ES-I3 (cell line): ENCODE measurements at regions not wholly inside any gene's neighbourhood (a gene's known extent, or its start where the extent isn't known, plus 50 kb on each side); places are given as distances from the start of the nearest gene placed in this dataset.
"Not testable (repeated sequence)": the region's sequence is repeated elsewhere in the genome, so short reads cannot be mapped to it uniquely, and the experiment has no call there.

Experiments
- H3K36me3 ChIP-seq: 2 replicates; pipeline ENCODE4 v1.6.1; 2013; ENCODE audit warnings: mild to moderate bottlenecking, low read length, control low read depth, moderate library complexity; ENCODE audit not compliant: insufficient read depth
- H3K4me1 ChIP-seq: 2 replicates; pipeline ENCODE4 v1.6.1; 2013; ENCODE audit warnings: mild to moderate bottlenecking, control low read depth, low read length; ENCODE audit not compliant: insufficient read depth
- H3K9ac ChIP-seq: 2 replicates; pipeline ENCODE4 v1.6.1; 2013; ENCODE audit warnings: low read depth, mild to moderate bottlenecking, low read length, moderate library complexity
- H3K9me3 ChIP-seq: 2 replicates; pipeline ENCODE4 v1.6.1; 2013; ENCODE audit warnings: mild to moderate bottlenecking, low read length, moderate library complexity; ENCODE audit not compliant: control insufficient read depth, insufficient read depth

- no peaks in the 10 kb centered on the region for H3K36me3 ChIP-seq
- no peaks in the 10 kb centered on the region; the same call in 1 of the 2 replicates for H3K4me1 ChIP-seq
- H3K9me3 ChIP-seq, result no peaks in the 10 kb centered on the region
- H3K9ac ChIP-seq, result no peak overlapping the region
Measured at GRCh38 chr12:116368196-116369194, 91.0 kb upstream of the MED13L start.

GRCh38 chr12:116370004-116370404, 92.5 kb upstream of the MED13L start:
- Histone ChIP-seq H3K9me3 (no peaks in the 10 kb centered on the region), H3K9ac (no peak overlapping the region), H3K4me1 (no peaks in the 10 kb centered on the region; the same call in 1 of the 2 replicates), H3K36me3 (no peaks in the 10 kb centered on the region)

- no peak overlapping the region for H3K9ac ChIP-seq
- no peaks in the 10 kb centered on the region for H3K9me3 ChIP-seq
- H3K36me3 ChIP-seq, result no peaks in the 10 kb centered on the region
- H3K4me1 ChIP-seq, result peaks cover 5% of the 10 kb centered on the region
Measured at GRCh38 chr12:116370886-116371580, 93.5 kb upstream of the MED13L start.

GRCh38 chr12:116372815-116373214, 95.3 kb upstream of the MED13L start:
- Histone ChIP-seq H3K4me1 (peaks cover 13% of the 10 kb centered on the region), H3K9me3 (no peaks in the 10 kb centered on the region), H3K36me3 (no peaks in the 10 kb centered on the region), H3K9ac (no peak overlapping the region)

- H3K9me3 ChIP-seq, result no peaks in the 10 kb centered on the region
- H3K4me1 ChIP-seq, result peaks cover 13% of the 10 kb centered on the region
- H3K36me3 ChIP-seq, result no peaks in the 10 kb centered on the region
- H3K9ac ChIP-seq, result no peak overlapping the region
Measured at GRCh38 chr12:116373572-116374206, 96.2 kb upstream of the MED13L start.

- Histone ChIP-seq H3K9me3 (no peaks in the 10 kb centered on the region), H3K36me3 (no peaks in the 10 kb centered on the region), H3K4me1 (peaks cover 13% of the 10 kb centered on the region), H3K9ac (no peak overlapping the region)
Measured at GRCh38 chr12:116374207-116374606, 96.7 kb upstream of the MED13L start.

- Histone ChIP-seq H3K9ac (no peak overlapping the region), H3K36me3 (no peaks in the 10 kb centered on the region), H3K4me1 (peaks cover 13% of the 10 kb centered on the region), H3K9me3 (no peaks in the 10 kb centered on the region)
Measured at GRCh38 chr12:116375278-116375842, 97.9 kb upstream of the MED13L start.

- Histone ChIP-seq H3K9me3 (no peaks in the 10 kb centered on the region), H3K9ac (no peak overlapping the region), H3K4me1 (peaks cover 21% of the 10 kb centered on the region), H3K36me3 (no peaks in the 10 kb centered on the region)
Measured at GRCh38 chr12:116376354-116377193, 99.1 kb upstream of the MED13L start.

GRCh38 chr12:116377194-116377571, 99.7 kb upstream of the MED13L start:
- not testable (repeated sequence) for H3K9ac ChIP-seq, H3K9me3 ChIP-seq, H3K36me3 ChIP-seq
- peaks cover 22% of the 10 kb centered on the region for H3K4me1 ChIP-seq

GRCh38 chr12:116378002-116378401, 100.5 kb upstream of the MED13L start:
- Histone ChIP-seq H3K4me1 (peaks cover 30% of the 10 kb centered on the region), H3K36me3 (no peaks in the 10 kb centered on the region), H3K9me3 (no peaks in the 10 kb centered on the region), H3K9ac (no peak overlapping the region)

- Histone ChIP-seq H3K4me1 (peaks cover 41% of the 10 kb centered on the region), H3K36me3 (no peaks in the 10 kb centered on the region), H3K9me3 (no peaks in the 10 kb centered on the region), H3K9ac (no peak overlapping the region)
Measured at GRCh38 chr12:116380108-116380507, 102.6 kb upstream of the MED13L start.

GRCh38 chr12:116380740-116381139, 103.2 kb upstream of the MED13L start:
- H3K4me1 ChIP-seq, result peaks cover 42% of the 10 kb centered on the region
- H3K9ac ChIP-seq, result peak overlapping the region; percentile 62
- not testable (repeated sequence) for H3K9me3 ChIP-seq, H3K36me3 ChIP-seq

GRCh38 chr12:116381240-116381743, 103.8 kb upstream of the MED13L start:
- no peaks in the 10 kb centered on the region for H3K9me3 ChIP-seq
- H3K36me3 ChIP-seq, result no peaks in the 10 kb centered on the region
- peaks cover 40% of the 10 kb centered on the region for H3K4me1 ChIP-seq
- peak overlapping the region; percentile 62 for H3K9ac ChIP-seq
